PC-3 (cell line): ENCODE measurements at regions not wholly inside any gene's neighbourhood (a gene's known extent, or its start where the extent isn't known, plus 50 kb on each side); places are given as distances from the start of the nearest gene placed in this dataset.

Experiments used
- CTCF ChIP-seq: fragments of 300-600 bp; sonication (generic); conservative IDR thresholded peaks from 2 replicates; pipeline ENCODE4 v1.5.1; 2017; ENCODE audit warnings: antibody characterized with exemption, low read depth, mild to moderate bottlenecking, low read length
- EZH2 ChIP-seq: fragments of 300-600 bp; sonication (generic); IDR thresholded peaks from one replicate; pipeline ENCODE4 v1.6.1; 2017; ENCODE audit warnings: antibody characterized with exemption, mild to moderate bottlenecking, low read length; ENCODE audit not compliant: unreplicated experiment
- EZH2phosphoT487 ChIP-seq: fragments of 300-600 bp; sonication (generic); IDR thresholded peaks from 2 replicates; pipeline ENCODE4 v1.6.1; 2018; ENCODE audit warnings: mild to moderate bottlenecking, antibody characterized with exemption, low read length, borderline replicate concordance

- TF ChIP-seq CTCF (no peak), EZH2 (no peak), EZH2phosphoT487 (no peak)
Measured at GRCh38 chr1:181326348-181326747, 157.0 kb upstream of the CACNA1E start.
